GM18951 (cell line): ENCODE measurements at regions not wholly inside any gene's neighbourhood (a gene's known extent, or its start where the extent isn't known, plus 50 kb on each side); places are given as distances from the start of the nearest gene placed in this dataset.

ENCODE experiments used
- POLR2A ChIP-seq: IDR thresholded peaks from 4 replicates; pipeline ENCODE4 v1.6.1; 2011; ENCODE audit warnings: mild to moderate bottlenecking; ENCODE audit not compliant: insufficient read length, insufficient read depth; ENCODE audit errors: extremely low read depth
- in situ Hi-C: fragments of 300-500 bp; cut with MboI; formaldehyde crosslinking; loops from one replicate; pipeline ENCODE4 v1.12.0; 2022; ENCODE audit warnings: low sequenced_read_pairs, mixed read lengths, inconsistent platforms; ENCODE audit not compliant: unreplicated experiment

GRCh38 chr12:31206038-31206670 lies 119.8 kb downstream of the SINHCAF start:
- in situ Hi-C loops, result no loop called here

GRCh38 chr12:31207799-31208465 lies 118.0 kb downstream of the SINHCAF start:
- in situ Hi-C loops, result no loop called here
- TF ChIP-seq POLR2A, result no peak

More at GRCh38 chr12:31206038-31206670, 119.8 kb downstream of the SINHCAF start:
- no peak for TF ChIP-seq POLR2A

GRCh38 chr12:31210104-31210503 lies 115.8 kb downstream of the SINHCAF start:
- in situ Hi-C loops, result no loop called here
- TF ChIP-seq POLR2A, result no peak

- no peak for TF ChIP-seq POLR2A
- in situ Hi-C loops, result no loop called here
Observed at GRCh38 chr12:31210541-31210940, 115.4 kb downstream of the SINHCAF start.

- in situ Hi-C loops, result no loop called here
Observed at GRCh38 chr12:31214626-31215517, 111.1 kb downstream of the SINHCAF start.

GRCh38 chr12:31215518-31216232 lies 110.3 kb downstream of the SINHCAF start:
- TF ChIP-seq POLR2A, result no peak
- in situ Hi-C loops, result no loop called here

More at GRCh38 chr12:31214626-31215517, 111.1 kb downstream of the SINHCAF start:
- TF ChIP-seq POLR2A, result no peak

- in situ Hi-C loops, result no loop called here
- no peak for TF ChIP-seq POLR2A
Observed at GRCh38 chr12:31216479-31216878, 109.5 kb downstream of the SINHCAF start.

GRCh38 chr12:31217356-31218130 lies 108.4 kb downstream of the SINHCAF start:
- in situ Hi-C loops, result no loop called here
- no peak for TF ChIP-seq POLR2A

- no peak for TF ChIP-seq POLR2A
- in situ Hi-C loops, result no loop called here
Observed at GRCh38 chr12:31218203-31219025, 107.5 kb downstream of the SINHCAF start.

GRCh38 chr12:31219521-31219920 lies 106.4 kb downstream of the SINHCAF start:
- in situ Hi-C loops, result no loop called here

GRCh38 chr12:31220061-31220460 lies 105.9 kb downstream of the SINHCAF start:
- in situ Hi-C loops, result no loop called here
- TF ChIP-seq POLR2A, result no peak

More at GRCh38 chr12:31219521-31219920, 106.4 kb downstream of the SINHCAF start:
- TF ChIP-seq POLR2A, result no peak

- in situ Hi-C loops, result no loop called here
- TF ChIP-seq POLR2A, result no peak
Observed at GRCh38 chr12:31220633-31221550, 105.1 kb downstream of the SINHCAF start.
